Skin of body (tissue), 1 donor: ENCODE measurements at regions not wholly inside any gene's neighbourhood (a gene's known extent, or its start where the extent isn't known, plus 50 kb on each side); places are given as distances from the start of the nearest gene placed in this dataset.
A peak's percentile ranks its signal among the peaks of the same experiment; 100 is the strongest.

Experiments used
- DNase-seq: peaks from one replicate; lab custom pipeline; 2025; lab: John Stamatoyannopoulos, UW

DNA sequence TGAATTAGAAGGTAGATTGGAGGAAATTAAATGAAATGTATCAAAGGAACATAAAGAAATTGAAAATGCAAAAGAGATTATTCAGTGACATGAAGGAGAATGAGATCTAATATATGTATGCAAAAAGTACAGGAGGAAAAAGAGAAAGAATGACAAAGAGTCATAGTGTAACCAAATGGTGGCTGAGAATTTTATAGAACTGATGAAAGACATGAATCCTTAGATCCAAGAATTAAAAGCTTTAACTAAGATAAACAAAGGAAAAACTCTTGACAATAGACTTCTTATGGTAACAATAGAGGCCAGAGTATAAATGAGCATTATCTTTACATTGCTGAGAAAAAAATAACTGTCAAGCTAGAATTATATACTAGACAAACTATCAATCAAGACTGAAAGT lies 505.4 kb upstream of the CD180 start:
- no peak for DNase-seq

DNA sequence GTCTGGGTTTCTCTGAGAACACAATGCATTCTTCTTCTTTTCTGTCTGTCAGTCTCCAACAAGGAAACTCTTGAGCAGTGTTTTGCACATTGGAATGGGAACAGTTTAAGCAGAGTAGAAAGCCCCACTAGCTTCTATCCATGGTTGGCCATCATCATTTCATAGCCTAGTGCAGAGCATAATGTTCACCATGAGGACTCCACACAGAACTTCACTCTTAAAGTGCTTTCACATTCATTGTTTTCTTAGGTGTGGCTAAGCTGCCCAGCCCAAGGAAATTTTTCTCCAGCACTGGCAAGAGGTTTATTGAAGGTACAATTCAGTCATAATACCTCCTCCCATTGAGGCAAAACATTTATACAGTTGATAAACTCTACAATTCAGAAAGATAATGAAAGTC lies 503.0 kb upstream of the CD180 start:
- DNase-seq: no peak

DNA sequence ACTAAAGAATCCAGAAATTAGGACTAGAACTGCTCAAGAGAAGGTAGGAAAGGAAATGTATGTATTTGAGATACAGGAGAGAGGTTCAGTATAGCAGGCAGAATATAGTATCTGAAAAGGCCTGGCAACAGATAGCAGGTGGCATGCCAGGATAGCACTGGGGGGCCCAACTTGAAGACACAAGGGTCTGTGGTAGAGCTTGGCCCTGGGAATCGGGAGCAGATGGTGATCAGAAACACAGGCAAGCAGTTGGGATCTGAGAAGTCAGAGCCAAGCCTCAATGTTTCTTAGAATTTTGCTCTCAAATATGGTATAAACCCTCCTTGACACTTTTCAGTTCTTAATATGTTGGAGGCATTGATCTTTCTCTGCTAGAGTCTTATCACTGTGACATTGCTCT lies 499.8 kb upstream of the CD180 start:
- DNase-seq: no peak

DNA sequence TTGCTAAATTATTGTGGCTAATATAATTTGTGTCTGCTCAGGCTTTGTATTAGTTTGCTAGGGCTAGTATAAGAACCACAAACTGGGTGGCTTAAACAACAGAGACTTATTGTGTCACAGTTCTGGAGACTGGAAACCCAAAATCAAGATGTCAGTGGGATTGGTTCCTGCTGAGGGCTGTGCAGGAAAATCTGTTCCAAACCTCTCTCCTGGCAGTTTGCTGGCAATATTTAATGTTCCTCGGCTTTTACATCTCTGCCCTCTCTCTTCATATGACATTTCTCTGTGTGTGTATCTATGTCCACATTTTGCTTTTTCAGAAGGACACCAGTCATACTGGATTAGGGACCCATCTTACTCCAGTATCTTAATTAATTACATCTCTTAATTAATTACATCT lies 498.8 kb upstream of the CD180 start:
- no peak for DNase-seq

DNA sequence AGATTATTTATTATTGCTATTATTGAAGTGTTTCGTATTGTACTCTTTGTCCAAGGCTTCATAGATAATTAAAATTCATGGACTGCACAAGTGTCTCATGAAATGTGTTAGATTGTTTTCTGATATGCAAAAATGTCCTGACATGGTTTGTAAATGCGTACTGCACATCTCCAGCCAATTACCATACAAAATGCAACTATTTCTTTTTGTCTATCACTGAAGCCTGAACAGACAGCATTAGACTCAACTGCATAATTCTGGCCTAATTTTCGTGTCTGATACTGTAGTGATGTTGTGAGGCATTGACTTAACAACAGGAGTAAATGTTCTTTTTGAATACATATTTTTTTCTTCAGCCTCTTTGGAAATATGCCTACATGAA lies 498.2 kb upstream of the CD180 start:
- DNase-seq: no peak

DNA sequence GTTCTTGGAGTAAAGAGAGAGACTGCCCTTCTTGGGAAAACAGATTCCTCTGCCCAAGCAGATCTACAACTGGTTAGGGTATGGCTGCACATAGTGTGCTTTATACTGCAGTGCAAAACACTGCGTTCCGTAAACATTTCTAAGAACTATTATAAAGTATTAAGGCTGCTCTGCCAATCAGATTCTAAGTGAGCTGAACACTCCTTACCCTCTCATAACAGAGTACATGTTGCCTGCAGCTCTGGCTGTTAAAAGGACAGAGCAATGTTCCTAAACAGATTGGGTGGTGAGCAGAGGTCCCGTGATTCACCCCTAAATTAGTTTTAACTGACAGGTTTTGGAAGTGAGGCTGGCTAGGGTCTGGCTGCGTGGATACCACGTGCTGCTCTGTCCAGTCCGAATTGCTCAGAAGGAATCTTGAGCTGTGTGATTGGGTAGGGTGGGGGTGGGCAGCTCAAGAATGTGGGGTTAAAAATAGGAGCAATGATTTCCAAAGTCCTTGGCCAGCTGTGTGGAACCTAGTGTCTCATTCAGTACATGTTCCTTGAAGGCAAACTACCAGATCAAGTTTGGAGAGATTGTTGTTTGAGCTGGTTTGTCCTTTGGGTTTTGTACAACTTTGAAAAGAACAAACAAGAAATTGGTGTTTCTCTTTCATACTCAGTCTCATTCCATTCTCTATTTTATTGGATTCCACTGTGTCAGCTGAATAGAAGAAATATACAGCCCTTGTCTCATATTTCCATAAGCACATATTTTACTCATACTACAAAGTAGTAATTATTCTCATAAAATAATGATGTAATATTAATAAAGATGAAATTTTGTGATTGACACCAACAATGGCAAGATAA lies 497.6 kb upstream of the CD180 start:
- DNase-seq: peak; percentile 52

DNA sequence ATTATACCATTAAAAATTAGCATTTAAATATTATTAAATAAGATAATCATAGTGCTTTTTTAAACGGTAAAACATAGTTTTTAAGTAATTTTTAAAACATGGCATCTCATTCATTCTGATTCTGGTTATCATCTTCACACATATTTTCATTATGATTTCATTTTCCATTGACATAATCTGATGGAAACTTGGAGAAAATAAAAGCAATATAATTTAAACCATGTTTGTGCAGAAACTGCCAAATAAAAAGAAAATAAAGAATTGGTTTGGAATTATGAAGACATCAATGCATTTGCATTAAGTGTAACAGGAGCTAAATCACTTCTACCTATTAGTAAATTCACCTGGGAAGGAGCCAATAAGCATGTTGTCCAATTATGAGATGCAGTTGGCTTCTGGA lies 490.1 kb upstream of the CD180 start:
- peak; percentile 40 for DNase-seq

DNA sequence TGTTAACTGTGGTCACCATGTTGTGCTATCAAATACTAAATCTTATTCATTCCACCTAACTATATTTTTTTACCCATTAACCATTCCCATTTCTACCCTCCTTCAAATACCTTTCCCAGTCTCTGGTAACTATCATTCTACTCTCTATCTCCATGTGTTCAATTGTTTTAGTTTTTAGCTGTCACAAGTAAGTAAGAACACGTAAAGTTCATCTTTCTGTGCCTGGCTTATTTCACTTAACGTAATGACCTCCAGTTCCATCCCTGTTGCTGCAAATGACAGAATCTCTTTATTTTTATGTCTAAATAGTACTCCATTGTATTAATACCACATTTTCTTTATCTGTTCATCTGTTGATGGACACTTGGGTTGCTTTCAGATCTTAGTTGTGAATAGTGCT lies 485.1 kb upstream of the CD180 start:
- no peak for DNase-seq

DNA sequence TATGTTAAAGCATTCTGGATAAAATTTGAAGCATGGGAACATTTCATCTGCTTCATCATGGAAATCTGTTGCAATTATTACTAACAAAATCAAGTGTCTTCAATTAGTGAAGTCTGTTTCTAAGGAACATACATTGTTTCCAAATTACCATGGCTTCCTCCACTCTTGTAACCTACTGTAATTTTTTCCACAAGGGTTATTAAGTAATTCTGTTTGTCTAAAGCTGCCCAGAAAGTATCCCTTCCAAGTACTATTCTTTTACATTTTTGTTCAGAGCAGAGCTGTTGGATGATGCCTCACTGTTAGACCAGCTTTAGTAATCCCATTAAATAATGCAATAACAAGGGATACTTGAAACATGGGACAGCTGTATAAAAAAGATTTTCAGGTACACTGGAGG lies 483.5 kb upstream of the CD180 start:
- DNase-seq: peak; percentile 96

DNA sequence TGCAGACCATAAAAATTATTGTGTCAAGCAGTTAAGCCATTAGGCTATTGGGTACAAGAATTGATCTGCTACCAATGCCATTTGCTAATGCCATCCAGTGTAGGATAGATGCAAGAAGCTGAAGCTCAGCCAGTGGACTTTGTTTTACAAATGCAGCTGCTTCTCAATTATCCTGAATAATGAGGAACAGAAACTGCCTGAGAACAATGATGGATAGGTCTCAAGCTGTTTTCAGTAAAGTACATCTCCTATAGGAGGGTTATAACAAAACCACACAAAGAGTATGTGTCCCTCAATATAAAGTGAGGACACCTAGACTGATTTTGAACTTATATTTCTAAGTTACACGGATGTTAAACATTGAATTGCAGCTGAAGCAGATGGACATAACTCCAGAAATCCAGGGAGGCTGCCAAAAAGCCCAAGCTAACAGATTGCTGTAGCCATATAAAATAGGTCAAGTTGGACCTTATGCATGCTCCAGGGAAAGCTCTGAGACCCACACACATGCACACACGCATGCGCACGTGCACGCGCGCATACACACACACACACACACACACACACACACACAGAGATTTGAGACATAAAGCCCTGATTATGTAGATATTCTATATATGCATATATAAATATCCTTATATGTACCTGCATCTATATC lies 482.7 kb upstream of the CD180 start:
- DNase-seq: peak; percentile 59

DNA sequence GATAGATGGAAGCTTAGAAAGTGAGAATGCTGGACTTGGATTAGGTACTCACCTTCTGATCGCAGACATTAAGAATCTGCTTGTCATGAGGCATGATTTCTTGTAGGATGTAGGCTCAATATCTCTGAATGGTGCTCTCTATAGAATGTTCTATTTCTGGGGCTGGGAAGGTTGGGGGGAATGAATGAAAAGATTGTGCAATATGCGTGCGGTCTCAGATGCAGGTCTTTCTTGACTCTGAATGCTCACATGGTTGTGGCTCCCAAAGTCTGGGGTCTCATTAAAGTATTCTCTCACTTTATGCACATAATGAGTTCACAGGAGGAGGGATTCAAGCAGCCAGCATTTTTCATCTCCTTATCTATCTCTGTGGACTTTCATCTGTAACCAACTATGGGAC lies 482.0 kb upstream of the CD180 start:
- DNase-seq: no peak

DNA sequence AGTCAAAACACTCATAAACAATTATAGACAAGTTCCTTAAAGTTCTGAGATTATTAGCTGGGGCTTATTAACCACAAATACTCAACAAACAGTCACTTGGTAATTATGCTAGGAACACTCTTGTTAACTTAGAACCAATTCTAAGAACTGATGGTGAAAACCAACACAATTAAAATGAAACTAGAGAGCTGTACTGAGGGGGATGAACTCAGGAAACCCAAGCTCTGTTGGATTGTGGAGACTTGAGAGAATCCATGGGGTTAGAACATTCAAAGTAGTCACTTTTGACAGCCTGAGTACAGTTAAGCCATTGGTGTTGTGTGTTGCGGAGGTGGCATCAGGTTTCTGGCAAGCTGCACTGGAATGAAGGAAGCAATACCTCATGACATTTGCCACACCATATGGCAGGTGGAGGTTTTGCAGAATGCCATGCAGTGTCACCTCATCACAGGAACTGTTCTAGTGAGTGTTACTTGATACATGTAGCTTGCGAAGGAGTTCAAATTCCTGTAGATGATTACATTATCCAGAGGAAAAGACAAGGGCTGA lies 480.9 kb upstream of the CD180 start:
- DNase-seq: no peak

DNA sequence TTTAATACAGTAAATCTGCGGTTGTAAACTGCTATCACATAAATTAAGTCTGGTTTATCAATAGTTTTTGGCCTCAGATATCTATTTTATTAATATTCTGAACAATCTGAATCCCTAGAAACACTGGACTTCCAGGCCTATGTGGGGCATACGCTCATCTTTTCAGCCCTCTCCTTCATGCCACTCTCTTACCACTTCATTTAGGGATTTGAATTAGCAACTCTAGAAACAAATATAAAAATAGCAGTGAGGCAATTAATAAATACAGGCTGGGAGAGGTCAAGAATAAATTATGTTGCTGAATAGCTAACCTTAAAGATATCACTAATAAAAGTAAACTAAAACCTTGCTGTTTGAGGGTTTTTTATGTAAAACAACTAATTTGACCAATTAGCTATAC lies 480.3 kb upstream of the CD180 start:
- no peak for DNase-seq

DNA sequence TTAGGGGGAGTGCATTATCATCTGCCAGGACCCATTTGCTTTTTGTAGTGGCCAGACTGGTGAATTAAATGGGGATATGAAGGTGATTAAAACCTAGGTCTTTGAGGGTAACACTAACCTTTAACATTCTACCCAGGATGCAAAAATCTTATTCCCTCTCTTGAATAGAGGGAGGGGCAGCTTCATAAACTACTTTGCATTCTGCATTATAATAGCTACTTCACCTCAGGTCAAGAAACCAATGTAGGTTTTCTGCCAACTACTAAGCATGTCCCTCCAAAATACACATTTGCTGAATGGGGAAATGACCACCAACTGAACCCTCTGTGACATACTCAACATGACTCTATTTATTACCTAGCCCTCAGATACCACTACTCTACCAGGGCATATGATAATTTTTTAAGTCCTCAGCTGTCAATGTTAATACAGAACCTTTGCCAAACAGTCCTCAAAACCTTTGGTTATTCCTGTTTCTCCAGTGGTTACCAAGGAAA lies 477.6 kb upstream of the CD180 start:
- no peak for DNase-seq

DNA sequence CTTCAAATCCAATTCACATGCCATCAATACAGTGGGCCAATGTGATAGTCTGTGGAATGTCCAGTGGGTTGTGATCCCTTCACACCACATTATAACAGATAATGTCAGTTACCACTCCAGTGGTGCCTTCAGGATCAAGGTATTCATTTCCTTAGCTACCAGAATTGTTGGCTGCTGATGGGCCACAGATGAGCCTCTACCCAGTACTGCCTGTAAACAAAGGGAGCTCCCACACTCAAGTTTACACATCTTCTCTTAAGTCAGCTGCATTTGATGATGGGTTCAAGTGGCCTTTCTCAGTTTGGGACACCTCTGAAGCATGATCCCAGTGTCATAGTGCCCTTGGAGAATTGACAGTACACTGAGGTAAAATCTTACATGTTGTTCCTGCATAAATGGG lies 477.0 kb upstream of the CD180 start:
- DNase-seq: no peak

DNA sequence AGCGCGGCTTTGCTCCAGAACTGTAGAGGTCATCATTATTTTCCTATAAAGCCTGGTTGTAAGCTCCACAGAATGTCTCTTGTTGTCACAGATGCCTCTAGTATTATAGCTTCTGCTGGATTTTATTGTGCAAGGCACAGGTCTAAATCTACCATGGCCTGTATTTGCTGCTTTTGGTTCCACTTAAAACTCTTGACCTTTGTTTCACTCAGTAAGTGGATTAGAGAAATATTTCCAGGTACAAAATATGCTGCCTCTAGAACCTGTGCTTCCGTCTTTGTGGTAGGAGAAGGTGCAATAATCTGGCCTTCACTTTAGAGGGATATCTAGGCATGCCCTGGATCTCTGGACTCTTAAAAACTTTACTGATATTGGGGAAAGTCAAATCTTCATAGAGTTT lies 476.6 kb upstream of the CD180 start:
- DNase-seq: no peak

DNA sequence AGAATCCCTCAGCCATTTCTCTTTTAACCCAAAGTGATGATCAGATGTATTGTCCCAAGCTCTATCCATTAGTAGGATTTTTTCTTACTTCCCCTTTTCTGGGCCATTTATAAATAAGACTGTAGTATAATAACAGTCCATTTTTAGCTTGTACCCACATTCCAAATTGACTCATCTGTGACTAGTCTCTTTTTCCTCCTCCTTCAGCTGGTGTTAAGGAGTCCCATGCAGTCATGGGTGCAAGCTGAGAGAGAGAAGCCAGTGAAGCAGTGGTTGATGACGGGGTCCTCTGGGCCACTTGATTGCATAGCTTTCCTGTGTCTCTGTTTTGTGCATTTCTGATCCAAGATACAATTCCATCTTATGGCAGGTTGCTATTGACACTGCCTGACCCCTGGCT lies 476.0 kb upstream of the CD180 start:
- no peak for DNase-seq

DNA sequence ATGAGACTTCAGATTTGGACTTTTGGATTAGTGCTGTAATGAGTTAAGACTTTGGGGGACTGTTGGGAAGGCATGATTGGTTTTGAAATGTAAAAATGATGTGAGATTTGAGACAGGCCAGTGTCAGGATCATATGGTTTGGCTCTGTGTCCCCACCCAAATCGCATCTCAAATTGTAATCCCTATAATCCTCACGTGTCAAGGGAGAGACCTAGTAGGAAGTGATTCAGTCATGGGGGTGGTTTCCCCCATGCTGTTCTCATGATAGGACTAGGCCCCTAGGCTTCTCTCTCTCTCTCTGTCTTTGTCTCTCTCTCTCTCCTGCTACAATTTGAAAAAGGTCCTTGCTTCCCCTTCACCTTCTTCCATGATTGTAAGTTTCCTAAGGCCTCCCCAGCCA lies 473.3 kb upstream of the CD180 start:
- DNase-seq: no peak

DNA sequence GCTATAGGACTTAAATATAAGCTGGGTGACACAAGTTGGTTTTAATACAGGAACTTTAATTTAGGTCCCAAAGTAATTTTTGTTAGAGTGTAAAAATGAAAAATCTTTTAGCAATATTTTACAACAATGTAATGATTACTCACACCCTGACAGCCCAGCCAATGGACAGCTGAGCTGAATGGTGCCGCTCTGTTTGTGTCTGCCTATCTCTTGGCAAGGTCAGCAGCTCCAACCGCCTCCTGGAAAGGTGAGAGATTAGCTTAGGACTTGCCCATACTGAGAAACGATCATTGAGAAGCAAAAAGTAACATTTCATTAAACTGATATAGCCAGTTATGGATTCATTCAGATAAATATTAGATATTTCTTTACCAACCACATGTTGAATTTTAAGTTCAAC lies 463.6 kb upstream of the CD180 start:
- DNase-seq: no peak

DNA sequence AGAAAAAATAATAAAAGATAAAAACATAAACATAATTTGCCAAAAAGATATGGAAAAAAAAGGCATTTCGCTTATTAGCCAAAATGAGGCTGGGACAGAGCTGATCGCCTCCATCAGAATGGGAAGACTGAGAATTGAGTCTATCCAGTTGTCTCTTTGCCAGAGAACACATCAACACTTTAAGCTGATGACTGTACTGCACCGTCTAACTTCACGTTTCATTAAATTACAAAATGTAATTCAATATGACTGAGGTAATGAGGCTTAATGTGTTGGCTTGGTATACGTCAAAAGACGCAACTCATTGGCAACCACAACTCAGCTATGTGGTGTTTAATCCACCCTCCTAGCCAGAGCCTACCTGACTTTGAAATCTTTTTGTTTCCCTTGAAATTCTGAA lies 462.7 kb upstream of the CD180 start:
- DNase-seq: no peak

DNA sequence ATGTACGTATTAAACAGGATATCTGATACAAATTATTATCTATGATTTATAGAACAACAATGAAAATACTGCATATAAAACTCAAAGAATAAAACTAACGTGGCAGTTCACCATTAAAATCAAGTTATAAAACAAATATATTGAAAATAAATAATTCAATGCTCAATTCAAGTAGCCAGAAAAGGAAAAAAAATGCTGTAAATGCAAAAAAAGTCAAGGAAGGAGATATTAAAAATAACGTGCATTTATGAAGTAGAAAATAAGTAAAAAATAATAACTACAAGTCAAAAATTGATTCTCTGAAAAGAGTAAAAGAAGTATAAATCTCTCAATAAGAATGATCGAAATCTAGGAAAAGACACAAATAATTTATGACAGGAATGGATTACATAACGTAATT lies 460.5 kb upstream of the CD180 start:
- no peak for DNase-seq

DNA sequence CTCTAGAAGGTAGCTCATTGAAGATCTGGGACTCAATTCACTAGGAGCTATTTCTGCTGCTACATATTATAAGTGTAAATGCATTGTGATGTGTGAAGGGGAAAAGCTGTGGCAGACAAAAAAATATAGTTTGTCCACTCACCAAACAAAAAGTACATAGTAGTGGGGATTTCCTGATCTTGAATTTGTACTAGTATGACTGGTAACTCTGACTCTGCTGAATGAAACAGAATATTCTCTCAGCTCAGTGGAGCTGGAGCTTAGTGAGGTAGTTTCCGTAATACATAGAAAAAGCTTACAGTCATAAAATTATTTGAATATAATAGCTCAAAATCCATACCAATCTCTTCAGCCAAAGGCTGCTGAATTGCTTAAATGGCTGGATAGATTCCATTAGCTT lies 455.6 kb upstream of the CD180 start:
- DNase-seq: no peak

DNA sequence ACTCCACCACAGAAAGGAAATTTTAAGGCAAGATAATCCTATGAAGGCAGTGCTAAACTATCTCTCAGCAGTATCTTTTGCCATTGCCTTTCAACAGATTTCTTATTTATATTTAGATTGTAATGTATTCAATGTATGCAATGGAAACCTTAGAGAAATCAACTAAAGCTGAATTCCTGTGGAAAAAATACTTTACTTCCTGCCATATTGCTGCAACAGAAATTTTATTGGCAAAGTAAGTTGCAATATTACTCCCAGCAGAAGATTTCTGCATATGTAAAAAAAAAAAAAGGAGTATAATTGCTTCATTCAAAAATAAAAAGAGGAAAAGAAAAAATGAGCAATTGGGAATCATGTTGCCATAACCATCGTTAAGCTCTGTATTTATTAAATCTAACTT lies 454.6 kb upstream of the CD180 start:
- peak; percentile 68 for DNase-seq
